ENCODE measurements at regions not wholly inside any gene's neighbourhood (a gene's known extent, or its start where the extent isn't known, plus 50 kb on each side); places are given as distances from the start of the nearest gene placed in this dataset.

GRCh38 chr12:75728826-75729225 lies 217.4 kb upstream of the KRR1 start:
- no peak for DNase-seq (ENCODE audit: low spot score)
- TF ChIP-seq CTCF (conservative IDR thresholded peaks at IDR 0.05; ENCODE audit: low read depth), result no peak
- ChIA-PET POLR2A (ENCODE audit: low non-redundant PET) (no interaction called here), CTCF (interaction anchor here (0.7 kb wide), 2 partner anchors 12 to 195 kb away, joined by 4 read pairs; no protein-coding TSS in a partner anchor)
- no peak overlapping the region for H3K27ac ChIP-seq

- ChIA-PET POLR2A (ENCODE audit: low non-redundant PET) (no interaction called here), CTCF (no interaction called here)
- TF ChIP-seq CTCF (conservative IDR thresholded peaks at IDR 0.05; ENCODE audit: low read depth), result no peak
- H3K27ac ChIP-seq, result no peak overlapping the region
- DNase-seq (ENCODE audit: low spot score), result no peak
These were observed 216.2 kb upstream of the KRR1 start for GRCh38 chr12:75727577-75727976.

GRCh38 chr12:75725521-75726111 lies 214.2 kb upstream of the KRR1 start:
- CTCF ChIA-PET, result interaction anchor here (0.6 to 1.8 kb wide), 7 partner anchors 10 to 503 kb away, joined by 3 to 6 read pairs (median 4); no protein-coding TSS in a partner anchor
- H3K27ac ChIP-seq, result no peak overlapping the region
- peak; percentile 72 for DNase-seq (ENCODE audit: low spot score)
- POLR2A ChIA-PET (ENCODE audit: low non-redundant PET), result no interaction called here
- no peak for TF ChIP-seq CTCF (conservative IDR thresholded peaks at IDR 0.05; ENCODE audit: low read depth)

- TF ChIP-seq CTCF (conservative IDR thresholded peaks at IDR 0.05; ENCODE audit: low read depth), result no peak
- no peak overlapping the region for H3K27ac ChIP-seq
- DNase-seq (ENCODE audit: low spot score), result no peak
- POLR2A ChIA-PET (ENCODE audit: low non-redundant PET), result no interaction called here
- CTCF ChIA-PET, result interaction anchor here (0.6 to 1.8 kb wide), 5 partner anchors 11 to 106 kb away, joined by 3 to 5 read pairs (median 3); no protein-coding TSS in a partner anchor
These were observed 213.5 kb upstream of the KRR1 start for GRCh38 chr12:75724928-75725312.

- no peak for DNase-seq (ENCODE audit: low spot score)
- no peak overlapping the region for H3K27ac ChIP-seq
- no peak for TF ChIP-seq CTCF (conservative IDR thresholded peaks at IDR 0.05; ENCODE audit: low read depth)
- CTCF ChIA-PET, result no interaction called here
- POLR2A ChIA-PET (ENCODE audit: low non-redundant PET), result no interaction called here
These were observed 213.0 kb upstream of the KRR1 start for GRCh38 chr12:75724307-75724927.

GRCh38 chr12:75722714-75723200 lies 211.3 kb upstream of the KRR1 start:
- TF ChIP-seq CTCF (conservative IDR thresholded peaks at IDR 0.05; ENCODE audit: low read depth), result no peak
- no peak overlapping the region for H3K27ac ChIP-seq
- ChIA-PET CTCF (no interaction called here), POLR2A (ENCODE audit: low non-redundant PET) (no interaction called here)
- DNase-seq (ENCODE audit: low spot score), result peak; percentile 53

Measured in RWPE1 (cell line).